ENCODE measurements at regions not wholly inside any gene's neighbourhood (a gene's known extent, or its start where the extent isn't known, plus 50 kb on each side); places are given as distances from the start of the nearest gene placed in this dataset.
A peak's percentile ranks its signal among the peaks of the same experiment; 100 is the strongest.

DNA sequence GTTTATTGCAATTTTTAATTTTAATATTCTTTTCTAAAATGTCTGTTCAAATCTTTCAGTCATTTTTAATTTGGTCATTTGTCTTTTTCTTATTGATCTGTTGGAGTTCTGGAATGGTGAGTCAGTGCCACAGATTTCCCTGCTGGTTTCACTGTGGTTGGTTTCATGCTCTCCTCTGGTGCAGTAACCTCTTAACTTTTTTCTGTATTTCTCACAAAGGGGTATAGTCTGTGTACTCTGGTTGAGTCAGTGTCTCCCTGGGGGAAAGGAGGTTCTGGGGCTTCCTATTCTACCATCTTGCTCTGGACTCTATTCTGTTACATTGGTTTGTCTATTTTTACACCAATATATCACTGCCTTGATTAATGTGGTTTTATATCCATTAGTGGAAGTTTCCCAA lies 178.8 kb downstream of the CSNK1G3 start:
- H3K4me3 Mint-ChIP-seq (ENCODE audit: low read depth, unreplicated experiment), result no peak overlapping the region
- CTCF ChIA-PET, result no interaction called here
- no TSS peak for BruUV-seq (replicated peaks)
- intact Hi-C loops (cut with micrococcal nuclease; ENCODE audit: unreplicated experiment), result no loop called here
- no peaks in the 10 kb centered on the region for H3K27me3 Mint-ChIP-seq (ENCODE audit: unreplicated experiment)
- no peak overlapping the region for H3K27ac Mint-ChIP-seq (ENCODE audit: unreplicated experiment)
- H3K4me1 Mint-ChIP-seq (ENCODE audit: low read depth, unreplicated experiment), result peaks cover 5% of the 10 kb centered on the region
- H3K36me3 Mint-ChIP-seq (ENCODE audit: insufficient read depth, unreplicated experiment), result no peaks in the 10 kb centered on the region
- DNase-seq, result peak; percentile 14
- peaks cover 3% of the 10 kb centered on the region for H3K9me3 Mint-ChIP-seq (ENCODE audit: low read depth, unreplicated experiment)
- TF ChIP-seq, protein P1, sequence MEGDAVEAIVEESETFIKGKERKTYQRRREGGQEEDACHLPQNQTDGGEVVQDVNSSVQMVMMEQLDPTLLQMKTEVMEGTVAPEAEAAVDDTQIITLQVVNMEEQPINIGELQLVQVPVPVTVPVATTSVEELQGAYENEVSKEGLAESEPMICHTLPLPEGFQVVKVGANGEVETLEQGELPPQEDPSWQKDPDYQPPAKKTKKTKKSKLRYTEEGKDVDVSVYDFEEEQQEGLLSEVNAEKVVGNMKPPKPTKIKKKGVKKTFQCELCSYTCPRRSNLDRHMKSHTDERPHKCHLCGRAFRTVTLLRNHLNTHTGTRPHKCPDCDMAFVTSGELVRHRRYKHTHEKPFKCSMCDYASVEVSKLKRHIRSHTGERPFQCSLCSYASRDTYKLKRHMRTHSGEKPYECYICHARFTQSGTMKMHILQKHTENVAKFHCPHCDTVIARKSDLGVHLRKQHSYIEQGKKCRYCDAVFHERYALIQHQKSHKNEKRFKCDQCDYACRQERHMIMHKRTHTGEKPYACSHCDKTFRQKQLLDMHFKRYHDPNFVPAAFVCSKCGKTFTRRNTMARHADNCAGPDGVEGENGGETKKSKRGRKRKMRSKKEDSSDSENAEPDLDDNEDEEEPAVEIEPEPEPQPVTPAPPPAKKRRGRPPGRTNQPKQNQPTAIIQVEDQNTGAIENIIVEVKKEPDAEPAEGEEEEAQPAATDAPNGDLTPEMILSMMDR (IDR thresholded peaks at IDR 0.05; ENCODE audit: unreplicated experiment), result no peak

DNA sequence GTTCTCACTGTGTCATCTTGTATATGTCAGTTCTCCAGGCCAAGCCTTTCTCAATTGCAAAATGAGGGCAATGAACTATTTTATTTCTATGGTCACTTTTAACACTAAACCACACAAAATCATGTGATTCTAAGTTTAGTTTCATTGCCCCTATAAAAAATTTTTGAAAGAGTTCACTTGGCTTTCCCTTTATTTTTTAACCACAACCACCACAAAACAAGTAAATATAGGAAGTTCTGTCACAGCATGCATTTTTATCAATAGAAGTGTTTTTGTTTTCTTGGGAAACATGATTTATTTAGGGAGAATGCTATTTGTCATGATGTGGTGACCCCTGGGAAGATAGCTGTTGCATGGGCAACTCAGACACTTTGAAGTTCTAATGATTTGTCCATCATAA lies 169.1 kb downstream of the CSNK1G3 start:
- DNase-seq, result no peak
- no peaks in the 10 kb centered on the region for H3K27me3 Mint-ChIP-seq (ENCODE audit: unreplicated experiment)
- no TSS peak for BruUV-seq (replicated peaks)

DNA sequence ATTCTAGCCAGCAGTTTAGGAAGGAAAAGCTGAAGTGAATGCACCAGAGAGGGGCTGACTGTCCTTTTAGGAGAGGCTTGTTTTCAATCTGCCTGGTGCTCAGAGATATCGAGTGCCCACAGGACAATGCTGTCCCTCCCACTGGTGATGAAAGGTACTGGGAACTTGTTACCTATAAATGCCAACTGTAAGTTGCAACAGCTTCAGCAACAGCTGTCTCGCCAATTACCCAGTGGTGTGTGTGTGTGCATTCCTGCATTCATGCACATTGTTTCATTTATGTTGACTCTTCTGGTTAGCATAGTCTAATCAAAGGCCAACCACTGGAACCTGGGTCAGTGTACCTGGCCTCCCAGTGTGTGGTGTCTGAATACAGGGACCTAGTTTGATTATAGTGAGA lies 161.1 kb downstream of the CSNK1G3 start:
- Mint-ChIP-seq H3K36me3 (ENCODE audit: insufficient read depth, unreplicated experiment) (no peaks in the 10 kb centered on the region), H3K4me3 (ENCODE audit: low read depth, unreplicated experiment) (no peak overlapping the region), H3K4me1 (ENCODE audit: low read depth, unreplicated experiment) (no peaks in the 10 kb centered on the region), H3K27ac (ENCODE audit: unreplicated experiment) (no peak overlapping the region), H3K9me3 (ENCODE audit: low read depth, unreplicated experiment) (no peaks in the 10 kb centered on the region), H3K27me3 (ENCODE audit: unreplicated experiment) (no peaks in the 10 kb centered on the region)
- intact Hi-C loops (cut with micrococcal nuclease; ENCODE audit: unreplicated experiment), result loop anchor here (5.0 to 10.0 kb wide), 4 partner anchors 242 to 1732 kb away; no protein-coding TSS in a partner anchor
- TF ChIP-seq, protein P1 (IDR thresholded peaks at IDR 0.05; ENCODE audit: unreplicated experiment), result no peak
- CTCF ChIA-PET, result no interaction called here
- no TSS peak for BruUV-seq (replicated peaks)
- DNase-seq, result no peak

More for the DNA sequence above, 169.1 kb downstream of the CSNK1G3 start:
- CTCF ChIA-PET, result no interaction called here
- H3K4me3 Mint-ChIP-seq (ENCODE audit: low read depth, unreplicated experiment), result no peak overlapping the region
- TF ChIP-seq, protein P1 (IDR thresholded peaks at IDR 0.05; ENCODE audit: unreplicated experiment), result no peak
- H3K27ac Mint-ChIP-seq (ENCODE audit: unreplicated experiment), result no peak overlapping the region
- H3K36me3 Mint-ChIP-seq (ENCODE audit: insufficient read depth, unreplicated experiment), result no peaks in the 10 kb centered on the region
- H3K4me1 Mint-ChIP-seq (ENCODE audit: low read depth, unreplicated experiment), result no peaks in the 10 kb centered on the region
- H3K9me3 Mint-ChIP-seq (ENCODE audit: low read depth, unreplicated experiment), result peaks cover 24% of the 10 kb centered on the region
- intact Hi-C loops (cut with micrococcal nuclease; ENCODE audit: unreplicated experiment), result no loop called here

DNA sequence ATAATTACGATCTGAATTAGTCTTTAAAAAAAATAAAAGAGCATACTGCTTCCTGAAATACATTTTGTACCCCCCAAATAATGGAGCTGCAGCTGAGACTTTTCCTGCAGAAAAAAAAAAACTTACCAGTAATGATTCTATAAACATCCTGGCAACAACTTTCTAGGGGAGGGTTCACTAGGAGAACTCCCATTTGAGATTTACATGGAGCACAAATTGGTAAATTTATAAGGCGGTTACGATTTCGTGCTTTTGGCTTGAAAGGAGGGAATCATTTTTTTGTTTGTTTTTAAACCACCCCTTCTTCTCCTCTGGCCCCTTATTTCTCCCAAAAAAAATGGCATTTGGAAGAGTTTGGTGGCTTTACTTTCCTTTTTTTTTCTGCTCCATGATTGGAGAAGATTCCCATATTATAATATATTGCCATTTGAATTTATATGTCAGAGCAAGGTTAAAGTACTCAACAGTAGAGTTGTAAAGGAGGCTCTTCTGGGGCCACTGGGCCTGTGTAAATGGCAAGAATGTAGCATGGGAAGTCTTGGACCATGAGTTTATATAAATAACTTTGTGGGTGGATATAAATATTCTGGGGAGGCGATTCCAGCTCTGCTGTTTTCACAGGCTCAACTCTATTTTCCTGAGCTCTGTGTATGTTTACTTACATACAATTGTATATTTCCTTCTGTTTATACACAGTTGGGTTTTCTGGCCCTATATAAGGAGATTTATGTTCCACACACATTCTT lies 159.9 kb downstream of the CSNK1G3 start:
- Mint-ChIP-seq H3K27me3 (ENCODE audit: unreplicated experiment) (no peaks in the 10 kb centered on the region), H3K9me3 (ENCODE audit: low read depth, unreplicated experiment) (no peaks in the 10 kb centered on the region), H3K4me3 (ENCODE audit: low read depth, unreplicated experiment) (no peak overlapping the region), H3K27ac (ENCODE audit: unreplicated experiment) (no peak overlapping the region), H3K4me1 (ENCODE audit: low read depth, unreplicated experiment) (no peaks in the 10 kb centered on the region), H3K36me3 (ENCODE audit: insufficient read depth, unreplicated experiment) (no peaks in the 10 kb centered on the region)
- no peak for DNase-seq
- CTCF ChIA-PET, result interaction anchor here (0.6 to 0.7 kb wide), 2 partner anchors 51 to 668 kb away, joined by 3 read pairs; no protein-coding TSS in a partner anchor
- no TSS peak for BruUV-seq (replicated peaks)
- intact Hi-C loops (cut with micrococcal nuclease; ENCODE audit: unreplicated experiment), result loop anchor here (5.0 to 10.0 kb wide), 4 partner anchors 243 to 1733 kb away; no protein-coding TSS in a partner anchor
- TF ChIP-seq, protein P1 (IDR thresholded peaks at IDR 0.05; ENCODE audit: unreplicated experiment), result no peak
